Hepatic stellate cell (primary cell): ENCODE measurements at regions not wholly inside any gene's neighbourhood (a gene's known extent, or its start where the extent isn't known, plus 50 kb on each side); places are given as distances from the start of the nearest gene placed in this dataset.
"Not testable (repeated sequence)": the region's sequence is repeated elsewhere in the genome, so short reads cannot be mapped to it uniquely, and the experiment has no call there.

Experiments used
- DNase-seq: peaks from one replicate; pipeline ENCODE4 v3.0.0; 2011; ENCODE audit warnings: low spot score

DNA sequence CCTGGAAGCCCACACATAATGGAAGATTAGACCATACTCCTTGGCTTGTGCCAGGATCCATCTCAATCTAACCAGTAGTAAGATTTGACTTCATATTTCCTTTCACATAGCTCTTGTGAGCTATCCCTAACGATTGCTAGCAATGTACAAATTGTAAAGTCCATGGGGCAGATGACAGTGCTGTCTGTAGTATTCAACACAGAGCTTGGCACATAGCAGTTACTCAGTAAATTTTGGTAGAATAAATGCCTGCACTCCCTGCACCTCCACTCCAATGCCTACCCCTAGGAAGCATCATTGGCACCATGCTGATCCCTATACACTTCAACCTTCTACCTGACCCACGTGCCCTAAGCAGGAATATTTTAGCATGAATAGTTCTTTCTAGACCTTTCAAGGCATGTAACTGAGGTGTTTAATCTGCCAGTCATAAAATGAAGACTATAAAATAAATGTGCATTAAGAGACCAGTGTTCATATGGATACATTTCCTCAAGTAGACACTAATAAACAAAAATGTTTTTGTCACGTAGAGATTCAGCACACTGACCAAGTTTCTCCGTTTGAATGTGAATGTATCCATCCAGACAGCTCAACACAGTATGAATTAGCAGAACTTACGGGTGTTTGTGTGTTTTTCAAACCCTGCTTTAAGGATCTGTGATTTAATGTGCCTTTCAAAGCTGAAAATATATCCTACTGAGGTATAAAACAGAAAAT, 98.8 kb downstream of the BMP4 start:
- no peak for DNase-seq

DNA sequence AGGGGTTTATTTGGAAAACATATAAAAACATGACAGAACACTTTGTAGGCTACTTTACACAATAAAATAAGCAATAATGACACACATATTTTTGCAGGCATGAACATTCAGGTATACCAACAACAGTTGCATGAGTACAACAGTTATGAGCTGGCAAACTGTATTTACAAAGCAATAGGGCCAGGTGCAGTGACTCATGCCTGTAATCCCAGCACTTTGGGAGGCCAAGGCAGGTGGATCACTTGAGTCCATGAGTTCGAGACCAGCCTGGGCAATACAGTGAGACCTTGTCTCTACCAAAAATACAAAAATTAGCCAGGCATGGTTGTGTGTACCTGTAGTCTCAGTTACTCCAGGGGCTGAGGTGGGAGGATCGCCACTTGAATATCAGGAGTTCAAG, 101.1 kb downstream of the BMP4 start:
- no peak for DNase-seq

GRCh38 chr14:53855127-53855526, 101.5 kb downstream of the BMP4 start:
- DNase-seq = no peak

GRCh38 chr14:53851394-53852090, 105.1 kb downstream of the BMP4 start:
- DNase-seq = no peak

DNA sequence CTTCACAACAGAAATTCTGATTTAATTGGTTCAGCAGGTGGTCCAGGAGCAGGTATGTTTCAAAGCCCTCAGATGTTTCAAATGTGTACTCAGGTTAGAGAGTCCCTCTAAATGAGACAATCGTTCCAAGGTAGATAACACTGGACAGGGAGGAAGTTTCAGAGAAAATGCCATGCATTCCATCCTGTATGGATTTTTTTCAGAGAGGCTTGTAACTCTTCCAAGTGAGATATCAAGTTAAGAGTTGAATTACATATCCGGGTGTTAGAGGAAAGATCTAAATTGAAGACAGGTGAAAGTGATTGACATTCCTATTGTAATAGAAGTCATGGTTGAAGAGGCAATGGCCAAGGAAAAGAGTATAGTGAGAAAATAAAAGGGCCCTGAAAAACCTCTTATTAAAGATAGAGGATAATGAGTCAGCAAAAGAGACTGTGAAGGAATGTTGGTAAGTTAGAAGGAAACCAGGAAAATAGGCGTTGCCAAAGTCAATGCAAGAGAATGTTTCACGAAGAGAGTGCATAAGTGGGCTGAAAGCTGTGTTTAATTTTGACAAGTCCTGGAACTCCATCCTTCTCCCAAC, 105.8 kb downstream of the BMP4 start:
- peak; percentile 4 for DNase-seq

DNA sequence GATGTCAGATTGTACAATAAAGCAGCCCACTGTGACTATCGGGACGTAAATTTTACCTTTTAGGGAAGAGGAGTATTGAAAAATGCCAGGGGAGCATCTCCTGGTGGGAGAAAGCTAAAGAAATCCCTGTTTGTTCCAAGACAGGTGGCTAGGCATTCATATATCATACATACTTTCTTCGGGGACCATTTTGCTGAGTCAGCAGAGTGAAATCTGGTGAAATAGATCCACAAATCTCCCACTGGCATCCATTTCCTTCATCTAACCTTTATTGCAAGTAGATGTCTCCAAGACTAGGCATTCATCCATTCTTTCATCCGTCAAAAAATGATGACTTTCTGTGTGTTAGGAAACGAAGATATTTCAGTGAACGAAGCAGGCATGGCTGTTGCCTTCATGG, 107.1 kb downstream of the BMP4 start:
- DNase-seq = no peak

GRCh38 chr14:53848854-53849253, 107.8 kb downstream of the BMP4 start:
- DNase-seq = no peak

DNA sequence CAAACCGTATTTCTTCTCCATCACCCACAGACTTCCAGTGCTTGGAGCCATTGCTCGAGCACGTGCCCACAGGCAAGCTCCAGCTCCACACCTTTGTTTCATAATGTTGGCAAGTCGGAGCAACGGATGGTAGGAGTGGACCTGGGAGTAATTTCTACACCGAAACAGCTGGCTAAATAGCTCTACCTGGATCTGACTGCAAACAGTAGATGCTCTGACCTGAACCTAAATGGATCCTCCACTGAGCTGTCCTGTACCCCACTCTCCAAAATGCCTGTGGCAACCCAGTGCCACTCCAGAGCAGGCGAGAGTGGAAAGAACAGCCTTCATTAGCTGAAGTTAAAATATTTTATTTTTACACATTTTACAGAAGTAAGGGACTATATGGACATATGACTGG, 108.7 kb downstream of the BMP4 start:
- DNase-seq = no peak

- DNase-seq = no peak
Measured at GRCh38 chr14:53847057-53847456, 109.6 kb downstream of the BMP4 start.

GRCh38 chr14:53845813-53846693, 110.6 kb downstream of the BMP4 start:
- no peak for DNase-seq

- no peak for DNase-seq
Measured at GRCh38 chr14:53842938-53843337, 113.7 kb downstream of the BMP4 start.

DNA sequence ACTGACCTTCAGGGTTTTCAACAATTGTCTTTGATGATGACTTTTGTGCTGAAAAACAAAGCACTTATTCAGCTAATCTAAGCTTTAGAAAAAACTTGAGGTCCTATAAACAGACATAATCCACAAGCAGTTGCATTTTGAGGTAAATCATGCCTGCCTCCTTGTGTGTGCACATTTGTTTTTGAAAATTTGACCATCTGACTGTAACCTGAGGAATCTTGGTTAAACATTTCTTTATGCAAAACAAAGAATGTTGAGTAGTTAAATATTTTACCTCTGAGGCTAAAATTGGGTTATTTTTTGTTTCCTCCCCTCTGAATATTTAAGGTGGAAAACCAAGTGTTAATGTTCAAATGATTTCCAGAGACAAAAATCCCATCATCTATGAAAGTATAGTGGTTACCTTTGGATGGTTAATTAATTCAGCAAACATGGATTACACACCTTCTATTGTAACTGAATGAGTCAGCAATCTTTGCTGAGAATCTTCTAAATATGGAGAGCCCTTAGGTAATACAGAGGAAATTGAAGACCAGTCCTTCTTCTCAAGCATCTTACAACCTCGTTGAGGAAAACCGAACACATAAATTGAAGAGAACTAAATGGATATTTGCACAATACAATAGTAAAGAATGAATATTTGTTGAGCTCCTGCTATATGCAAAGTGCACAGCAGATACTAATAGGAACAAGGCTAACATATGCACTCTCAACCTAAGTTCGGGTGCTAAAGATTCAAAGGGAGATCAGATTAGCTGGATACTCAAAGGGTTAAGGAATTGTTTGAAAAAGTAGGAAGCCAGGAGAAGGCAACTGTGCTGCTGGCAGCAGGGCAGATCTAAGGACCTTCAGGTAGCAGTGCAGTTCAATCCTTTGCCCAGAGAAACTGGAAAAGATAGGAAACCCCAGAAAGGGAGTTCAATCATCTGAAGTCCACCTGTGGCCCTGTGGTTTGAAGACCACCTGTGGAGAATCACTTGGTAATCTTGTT, 115.2 kb downstream of the BMP4 start:
- DNase-seq = no peak

GRCh38 chr14:53840444-53840843, 116.2 kb downstream of the BMP4 start:
- no peak for DNase-seq

- DNase-seq = no peak
Measured at GRCh38 chr14:53838374-53838773, 118.3 kb downstream of the BMP4 start.

DNA sequence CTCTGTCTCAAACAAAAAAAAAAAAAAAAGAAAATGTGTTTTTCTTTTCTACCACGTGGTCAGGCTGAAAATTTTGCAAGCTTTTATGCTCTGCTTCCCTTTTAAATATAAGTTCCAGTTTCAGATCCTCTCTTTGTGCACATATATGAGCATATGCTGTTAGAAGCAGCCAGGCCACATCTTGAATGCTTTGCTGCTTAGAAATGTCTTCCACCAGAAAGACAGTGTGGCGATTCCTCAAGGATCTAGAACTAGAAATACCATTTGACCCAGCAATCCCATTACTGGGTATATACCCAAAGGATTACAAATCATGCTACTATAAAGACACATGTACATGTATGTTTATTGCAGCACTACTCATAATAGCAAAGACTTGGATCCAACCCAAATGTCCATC, 119.0 kb downstream of the BMP4 start:
- DNase-seq = not testable (repeated sequence)

- no peak for DNase-seq
Measured at GRCh38 chr14:53836551-53836950, 120.1 kb downstream of the BMP4 start.

DNA sequence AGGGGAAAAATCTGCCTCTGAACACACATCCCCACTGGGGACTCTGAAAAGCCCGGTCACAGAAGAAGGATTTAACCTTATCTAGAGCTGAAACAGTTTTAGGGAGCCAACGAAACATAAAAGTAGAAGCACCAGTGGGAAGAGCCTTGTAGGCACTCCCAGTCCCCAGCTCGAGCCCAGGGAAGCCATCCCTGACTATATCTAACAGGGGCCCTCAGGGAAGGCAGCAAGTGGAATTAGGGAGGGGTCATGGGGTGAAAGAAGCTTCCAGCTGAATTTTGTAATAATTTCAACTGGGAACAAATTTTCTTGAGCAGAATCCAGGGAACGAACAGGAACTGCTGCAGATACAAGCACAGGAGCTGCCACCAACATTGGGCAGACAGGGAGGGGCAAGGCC, 127.8 kb downstream of the BMP4 start:
- no peak for DNase-seq

GRCh38 chr14:53824061-53824460, 132.6 kb downstream of the BMP4 start:
- no peak for DNase-seq

DNA sequence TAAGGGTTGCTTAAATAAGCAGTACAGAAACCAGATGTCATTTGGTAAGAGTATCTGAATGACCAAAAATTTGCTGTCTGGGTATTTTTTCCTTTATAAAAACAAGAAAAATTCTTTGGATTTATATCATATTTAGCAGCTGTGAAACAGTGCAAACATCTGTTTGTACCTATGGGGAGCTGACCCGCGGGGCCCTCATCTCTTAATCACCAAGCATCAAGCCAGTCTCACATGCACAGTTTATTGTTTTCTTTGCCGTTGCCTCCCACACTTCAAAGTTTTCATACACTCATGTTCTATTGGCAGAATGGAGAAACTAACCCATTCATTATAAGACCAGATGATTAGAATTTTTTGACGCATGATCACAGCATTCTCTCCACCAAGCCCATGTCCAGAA, 142.2 kb downstream of the BMP4 start:
- no peak for DNase-seq

DNA sequence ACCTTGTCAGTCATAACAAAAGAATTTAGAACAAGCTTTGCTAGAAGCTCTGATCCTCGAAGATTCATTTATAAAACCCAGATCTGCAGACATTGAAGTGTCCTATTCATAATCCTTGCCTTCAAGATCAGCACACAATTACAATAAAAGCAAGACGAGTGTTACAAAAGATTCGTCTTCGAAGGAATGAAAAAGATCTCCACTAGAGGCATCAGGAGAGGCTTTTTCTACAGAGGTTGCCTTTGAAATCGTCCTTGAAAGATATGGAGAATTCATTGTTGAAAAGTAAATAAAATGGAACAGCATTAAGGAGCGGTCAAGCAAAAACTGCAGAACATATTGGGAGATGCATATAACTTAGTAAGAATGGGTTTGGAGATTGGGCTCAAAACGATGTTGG, 146.4 kb downstream of the BMP4 start:
- no peak for DNase-seq

- DNase-seq = no peak
Measured at GRCh38 chr14:53808042-53808441, 148.6 kb downstream of the BMP4 start.
